ENCODE measurements at regions not wholly inside any gene's neighbourhood (a gene's known extent, or its start where the extent isn't known, plus 50 kb on each side); places are given as distances from the start of the nearest gene placed in this dataset.

GRCh38 chr11:95653680-95654079, 135.9 kb downstream of the FAM76B start:
- TF ChIP-seq USF1 (IDR thresholded peaks at IDR 0.05): no peak
- no peak for TF ChIP-seq REST (IDR thresholded peaks at IDR 0.05; ENCODE audit: low read depth)
- TF ChIP-seq EGR1 (IDR thresholded peaks at IDR 0.05): no peak
- no peak for TF ChIP-seq TCF12 (IDR thresholded peaks at IDR 0.05; ENCODE audit: low read depth)
- TF ChIP-seq TAF1 (IDR thresholded peaks at IDR 0.05; ENCODE audit: low read depth): no peak
- no peak for TF ChIP-seq TEAD4 (IDR thresholded peaks at IDR 0.05)
